OCI-LY1 (cell line): ENCODE measurements at regions not wholly inside any gene's neighbourhood (a gene's known extent, or its start where the extent isn't known, plus 50 kb on each side); places are given as distances from the start of the nearest gene placed in this dataset.

Source experiments
- EZH2 ChIP-seq: fragments of 200-600 bp; sonication (generic), shearing (Covaris generic); IDR thresholded peaks from 2 replicates; pipeline ENCODE4 v1.8.0; 2017; ENCODE audit warnings: borderline replicate concordance, mixed run types, mild to moderate bottlenecking, antibody characterized with exemption, low read length, moderate library complexity, mixed read lengths
- TF ChIP-seq, protein P1 (sequence below): fragments of 200-600 bp; sonication (generic), shearing (Covaris generic); IDR thresholded peaks from 2 replicates; pipeline ENCODE4 v1.5.1; 2017; ENCODE audit warnings: mild to moderate bottlenecking, antibody characterized with exemption, low read length, moderate library complexity, mixed read lengths

DNA sequence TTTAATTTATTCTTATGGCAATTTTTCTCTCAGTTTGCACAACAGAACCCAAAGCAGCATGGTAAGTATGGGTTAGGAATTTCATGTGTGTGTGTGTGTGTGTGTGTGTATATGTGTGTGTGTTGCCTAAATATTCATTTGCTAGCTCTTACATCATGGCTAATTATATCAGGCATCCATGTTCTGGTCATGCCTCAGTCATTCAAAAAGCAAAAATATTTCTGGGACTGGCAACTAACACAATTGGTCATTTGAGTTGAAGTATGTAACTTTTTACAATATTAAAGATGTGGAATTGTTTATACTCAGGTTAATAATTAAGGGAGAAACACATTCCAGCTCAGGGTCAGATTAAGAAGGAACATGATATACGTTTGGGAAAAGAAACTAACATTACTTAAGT, 67.6 kb upstream of the PHYHIPL start:
- TF ChIP-seq, protein P1, sequence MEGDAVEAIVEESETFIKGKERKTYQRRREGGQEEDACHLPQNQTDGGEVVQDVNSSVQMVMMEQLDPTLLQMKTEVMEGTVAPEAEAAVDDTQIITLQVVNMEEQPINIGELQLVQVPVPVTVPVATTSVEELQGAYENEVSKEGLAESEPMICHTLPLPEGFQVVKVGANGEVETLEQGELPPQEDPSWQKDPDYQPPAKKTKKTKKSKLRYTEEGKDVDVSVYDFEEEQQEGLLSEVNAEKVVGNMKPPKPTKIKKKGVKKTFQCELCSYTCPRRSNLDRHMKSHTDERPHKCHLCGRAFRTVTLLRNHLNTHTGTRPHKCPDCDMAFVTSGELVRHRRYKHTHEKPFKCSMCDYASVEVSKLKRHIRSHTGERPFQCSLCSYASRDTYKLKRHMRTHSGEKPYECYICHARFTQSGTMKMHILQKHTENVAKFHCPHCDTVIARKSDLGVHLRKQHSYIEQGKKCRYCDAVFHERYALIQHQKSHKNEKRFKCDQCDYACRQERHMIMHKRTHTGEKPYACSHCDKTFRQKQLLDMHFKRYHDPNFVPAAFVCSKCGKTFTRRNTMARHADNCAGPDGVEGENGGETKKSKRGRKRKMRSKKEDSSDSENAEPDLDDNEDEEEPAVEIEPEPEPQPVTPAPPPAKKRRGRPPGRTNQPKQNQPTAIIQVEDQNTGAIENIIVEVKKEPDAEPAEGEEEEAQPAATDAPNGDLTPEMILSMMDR: no peak
- TF ChIP-seq EZH2: no peak
